Right kidney (tissue), 1 donor: ENCODE measurements at regions not wholly inside any gene's neighbourhood (a gene's known extent, or its start where the extent isn't known, plus 50 kb on each side); places are given as distances from the start of the nearest gene placed in this dataset.

Source experiments
- DNase-seq: peaks from one replicate; pipeline ENCODE4 v3.0.0-alpha.2; 2016

- no peak for DNase-seq
These were observed 825.7 kb downstream of the AACS start for GRCh38 chr12:125890971-125891370.

DNA sequence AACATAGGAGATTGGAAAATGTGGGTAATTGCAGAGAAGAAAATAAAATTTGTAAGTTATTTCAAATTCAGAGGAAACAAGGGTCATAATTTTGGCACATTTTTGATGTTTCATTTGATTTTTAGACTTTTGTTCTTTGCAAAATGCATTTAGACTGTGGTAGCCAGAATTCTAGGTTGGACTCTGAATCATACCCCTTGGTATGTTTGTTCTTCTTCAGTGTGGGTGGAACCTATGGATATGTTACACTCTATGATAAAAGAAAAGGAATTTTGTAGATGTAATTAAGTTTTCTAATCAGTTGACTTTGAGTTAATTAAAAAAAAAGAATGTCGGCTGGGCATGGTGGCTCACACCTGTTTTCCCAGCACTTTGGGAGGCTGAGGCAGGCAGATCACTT lies 827.0 kb downstream of the AACS start:
- DNase-seq, result no peak

- DNase-seq, result no peak
These were observed 837.8 kb downstream of the AACS start for GRCh38 chr12:125902991-125903390.

DNA sequence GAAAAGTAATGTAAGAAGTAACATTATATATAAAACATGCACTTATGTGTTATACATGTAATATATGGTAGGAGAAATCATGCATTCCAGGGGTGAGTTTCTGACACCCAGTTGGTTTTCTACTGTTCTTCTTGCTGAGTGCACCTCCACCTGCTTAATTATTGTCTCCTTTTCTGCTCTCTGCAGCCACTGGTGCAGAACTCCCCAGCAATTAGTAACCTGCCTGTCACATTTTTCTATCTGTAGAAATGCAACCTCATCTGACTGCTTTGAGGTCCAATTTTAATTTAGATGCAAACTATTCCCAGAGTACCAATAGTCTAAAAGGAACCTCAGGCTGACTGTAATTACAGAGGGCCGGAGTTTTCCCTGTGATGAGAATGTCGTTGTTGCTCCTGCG lies 842.1 kb downstream of the AACS start:
- no peak for DNase-seq

DNA sequence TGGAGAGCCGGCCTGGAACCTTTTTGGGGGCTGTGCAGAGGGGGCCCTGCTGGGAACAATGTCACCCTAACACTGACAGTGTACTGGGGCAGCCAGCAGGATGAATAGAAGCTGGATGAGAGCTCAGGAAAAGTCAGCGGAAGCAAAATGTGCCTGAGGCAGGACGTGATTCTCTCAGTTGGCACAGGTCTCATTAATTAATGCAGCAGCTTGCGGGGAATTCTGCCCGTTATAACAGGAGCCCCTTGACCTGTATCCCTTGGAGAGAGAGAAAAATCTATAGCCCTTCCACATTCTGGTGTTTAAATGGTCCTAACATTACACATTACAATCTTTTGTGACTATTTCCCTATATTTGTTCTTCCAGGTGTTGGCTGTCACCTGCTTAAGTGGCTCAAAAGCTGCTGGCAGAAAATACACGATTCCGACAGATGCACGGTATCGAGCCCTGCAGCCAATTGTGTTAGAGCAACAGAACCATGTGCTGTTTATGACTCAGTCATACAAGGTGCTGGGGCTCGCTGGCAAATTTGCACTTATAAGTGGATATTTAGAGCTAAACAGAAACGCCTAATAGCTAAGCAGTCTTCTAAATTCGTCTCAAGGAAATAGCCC lies 854.7 kb downstream of the AACS start:
- no peak for DNase-seq

- DNase-seq, result no peak
These were observed 857.1 kb downstream of the AACS start for GRCh38 chr12:125922330-125922729.

DNA sequence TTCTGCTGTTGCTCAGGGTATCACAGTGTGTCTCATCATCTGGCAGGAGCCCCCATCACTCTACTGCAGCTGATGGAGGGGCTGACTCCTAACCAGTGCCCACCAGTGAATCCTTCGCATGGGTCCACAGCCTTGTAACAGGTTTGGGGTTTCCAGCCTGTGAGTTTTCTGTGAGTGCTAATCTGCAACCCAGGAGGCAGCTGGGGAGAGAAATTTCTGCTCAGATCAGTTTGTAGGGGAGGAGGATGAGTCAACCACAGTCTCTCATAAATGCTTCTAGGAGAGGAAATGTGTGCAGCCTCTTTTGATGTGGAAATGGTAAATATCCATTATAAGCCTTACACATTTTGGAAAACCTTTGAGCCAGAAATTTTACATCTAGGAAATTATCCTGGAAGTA lies 871.3 kb downstream of the AACS start:
- DNase-seq, result no peak

DNA sequence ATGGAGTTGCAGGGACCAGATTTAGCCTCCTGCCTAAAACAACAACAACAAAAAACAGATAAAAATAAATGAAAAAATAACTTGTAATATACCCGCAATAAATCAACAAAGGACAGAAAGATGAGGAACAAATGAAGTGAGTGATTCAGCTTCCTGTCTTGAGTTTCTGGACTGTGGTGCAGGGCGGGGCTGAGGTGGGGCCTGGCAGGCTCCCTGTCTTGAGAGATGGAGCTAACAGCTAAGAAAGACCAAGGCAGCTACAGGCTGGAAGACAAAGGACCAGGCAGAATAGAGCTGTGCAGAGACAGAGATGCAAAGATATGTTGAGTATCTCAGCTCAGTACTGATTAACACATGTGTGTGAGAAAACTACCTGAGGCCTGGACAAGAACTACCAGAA lies 879.2 kb downstream of the AACS start:
- no peak for DNase-seq

- DNase-seq, result no peak
These were observed 884.2 kb downstream of the AACS start for GRCh38 chr12:125949471-125949870.

DNA sequence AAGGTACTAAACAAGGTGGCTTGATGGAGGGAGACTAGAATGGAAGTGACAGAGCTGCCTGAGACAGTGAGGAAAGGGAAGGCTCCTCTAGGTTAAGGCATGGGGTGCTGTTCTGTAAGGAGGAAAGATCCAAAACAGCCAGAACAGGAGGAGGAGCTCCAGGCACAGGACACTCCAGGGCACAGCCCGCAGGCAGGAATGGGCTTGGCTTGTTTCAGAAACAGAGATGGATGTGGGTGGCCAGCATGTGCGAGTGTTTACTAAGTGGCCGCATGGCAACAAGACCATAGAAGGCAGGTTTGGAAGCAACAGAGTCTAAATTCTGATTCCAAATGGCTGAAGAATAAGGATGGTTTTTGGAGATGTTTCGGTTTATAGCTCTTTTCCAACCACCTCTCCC lies 889.1 kb downstream of the AACS start:
- DNase-seq, result no peak

GRCh38 chr12:125956186-125956585 lies 891.0 kb downstream of the AACS start:
- DNase-seq, result no peak

DNA sequence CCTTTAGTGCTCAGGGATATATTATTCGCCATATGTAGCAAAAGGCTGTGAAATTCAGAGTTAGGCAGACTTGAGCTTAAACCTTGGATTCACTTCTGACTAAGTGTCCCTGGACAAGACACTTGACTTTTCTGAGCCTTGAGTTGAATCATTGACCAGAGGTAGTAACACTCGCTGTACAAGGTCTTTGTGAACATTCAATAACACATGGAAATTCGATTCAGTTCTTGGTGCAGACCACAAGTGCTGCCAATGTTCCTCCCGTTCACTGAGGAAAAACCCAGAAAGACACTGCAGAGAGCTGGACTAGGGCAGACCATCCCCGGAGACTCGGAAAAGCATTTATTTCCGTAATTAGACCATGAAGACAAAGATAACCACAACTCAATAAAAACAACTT lies 901.4 kb downstream of the AACS start:
- DNase-seq, result no peak

DNA sequence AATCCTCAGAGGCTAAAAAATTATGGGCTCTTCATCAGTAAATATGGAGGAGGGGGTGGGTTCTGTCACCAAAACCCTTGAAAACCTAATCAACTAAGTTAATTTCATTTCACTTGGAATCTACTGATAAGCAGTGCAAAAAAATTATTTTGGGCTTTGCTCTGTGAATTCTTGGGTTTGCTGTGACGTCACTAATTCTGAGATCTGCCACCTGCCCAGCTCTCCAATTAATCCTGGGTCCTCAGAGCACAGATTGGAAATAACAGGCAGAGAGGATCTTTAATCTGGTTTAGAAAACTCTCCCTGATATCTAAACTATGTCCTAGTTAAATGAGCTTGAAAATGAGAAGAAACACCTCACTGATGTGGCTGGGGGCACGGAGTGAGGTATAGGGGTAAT lies 903.2 kb downstream of the AACS start:
- no peak for DNase-seq

GRCh38 chr12:125971981-125972380 lies 906.7 kb downstream of the AACS start:
- no peak for DNase-seq

GRCh38 chr12:125978286-125978685 lies 913.1 kb downstream of the AACS start:
- DNase-seq, result no peak

DNA sequence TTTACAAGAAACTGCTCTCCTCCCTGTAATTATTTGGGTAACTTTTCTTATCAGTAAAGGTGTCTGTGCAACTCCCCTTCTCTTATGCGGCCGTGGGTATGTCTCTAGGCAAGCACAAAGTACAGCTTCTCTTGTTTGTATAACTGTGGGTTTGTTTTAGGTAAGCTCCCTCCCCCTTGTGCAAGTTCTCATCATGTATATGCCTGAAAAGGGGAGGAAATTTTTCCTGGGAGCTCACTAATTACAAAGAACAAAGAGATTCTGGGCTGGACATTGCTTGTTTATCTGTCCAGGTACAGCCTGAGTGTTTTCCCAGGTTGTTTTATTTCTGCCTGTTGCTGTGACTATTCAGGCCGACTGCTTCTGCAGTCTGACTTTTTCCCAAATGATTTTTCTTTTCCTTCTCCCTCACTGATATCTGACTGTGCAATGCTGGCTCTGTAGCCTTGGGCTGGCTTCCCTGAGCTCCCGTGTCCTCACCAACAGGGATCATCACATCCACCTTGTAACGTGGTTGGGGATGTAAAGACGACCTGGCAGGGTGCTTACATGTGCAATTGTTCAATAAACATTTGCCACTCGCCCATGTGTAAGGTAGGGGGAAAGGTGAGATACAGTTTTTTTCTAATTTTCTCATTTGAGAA lies 916.5 kb downstream of the AACS start:
- DNase-seq, result no peak

DNA sequence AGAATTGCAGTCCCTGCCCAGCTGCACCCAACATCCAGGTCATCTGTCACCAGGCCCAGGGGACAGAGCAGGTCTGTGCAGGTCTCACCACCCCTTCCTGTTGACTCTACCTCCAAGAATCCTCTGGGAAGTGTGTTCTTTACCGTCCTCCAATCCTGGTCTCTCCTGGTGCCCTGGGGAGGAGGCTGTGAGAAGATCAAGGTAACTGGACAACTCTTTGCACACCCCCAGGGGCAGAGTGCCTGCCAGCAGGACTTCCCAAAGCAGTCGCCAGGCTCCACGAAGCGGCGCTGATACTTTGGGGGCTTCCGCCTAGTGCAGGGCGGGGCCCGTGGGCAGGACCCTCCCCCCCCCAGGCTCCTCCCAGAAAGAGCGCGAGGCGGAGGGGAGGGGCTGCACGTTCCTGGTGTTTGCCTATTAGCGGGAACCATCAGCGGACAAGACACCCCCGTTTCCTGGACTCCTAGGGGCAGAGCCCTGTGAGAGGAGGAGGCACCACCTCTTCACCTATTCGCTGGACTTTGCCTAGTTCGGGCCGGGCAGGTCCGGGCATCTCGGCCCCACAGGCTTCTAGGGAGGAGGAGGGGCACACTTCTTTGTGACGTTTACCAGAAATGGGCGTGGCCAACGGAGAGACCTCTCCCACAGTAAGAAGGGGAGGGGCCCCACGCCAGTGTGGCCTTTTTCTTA lies 918.0 kb downstream of the AACS start:
- peak; percentile 93 for DNase-seq

DNA sequence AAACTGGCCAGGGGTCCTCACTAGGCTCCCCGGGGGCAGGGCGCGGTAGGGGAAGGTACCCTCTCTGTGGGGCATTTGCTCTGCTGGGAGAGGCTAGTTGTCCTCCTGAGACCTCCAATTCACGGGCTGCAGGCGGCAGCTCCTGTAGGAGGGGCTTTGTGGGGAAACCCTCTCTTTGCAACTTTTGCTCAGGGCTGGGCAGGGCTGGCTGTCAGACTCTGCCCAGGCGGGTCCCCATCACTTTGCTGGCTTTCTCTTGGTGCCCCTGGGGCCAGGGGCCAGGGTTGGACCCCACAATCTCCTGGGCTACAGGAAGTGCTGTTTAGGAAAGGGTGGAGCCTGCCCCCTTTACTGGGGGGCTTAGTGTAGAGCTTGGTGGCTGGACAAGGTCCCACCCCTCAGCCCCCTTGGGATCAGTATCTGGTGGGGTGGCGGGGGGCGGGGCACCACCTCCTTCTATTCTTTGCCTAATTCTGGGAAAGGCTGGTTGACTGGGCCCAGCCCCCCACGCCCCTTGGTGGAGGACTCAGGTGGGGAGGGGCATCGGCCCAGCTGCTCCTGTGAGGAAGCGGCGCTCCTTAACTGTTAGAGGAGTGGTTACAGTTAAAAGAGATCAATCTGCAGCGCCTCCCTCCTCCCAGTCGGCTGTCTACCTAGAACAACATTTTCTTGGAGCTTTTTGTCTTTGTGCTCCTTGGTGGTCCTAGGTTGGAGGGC lies 918.7 kb downstream of the AACS start:
- DNase-seq, result no peak

GRCh38 chr12:125988545-125988944 lies 923.3 kb downstream of the AACS start:
- DNase-seq, result no peak

- DNase-seq, result no peak
These were observed 924.5 kb downstream of the AACS start for GRCh38 chr12:125989696-125990095.

DNA sequence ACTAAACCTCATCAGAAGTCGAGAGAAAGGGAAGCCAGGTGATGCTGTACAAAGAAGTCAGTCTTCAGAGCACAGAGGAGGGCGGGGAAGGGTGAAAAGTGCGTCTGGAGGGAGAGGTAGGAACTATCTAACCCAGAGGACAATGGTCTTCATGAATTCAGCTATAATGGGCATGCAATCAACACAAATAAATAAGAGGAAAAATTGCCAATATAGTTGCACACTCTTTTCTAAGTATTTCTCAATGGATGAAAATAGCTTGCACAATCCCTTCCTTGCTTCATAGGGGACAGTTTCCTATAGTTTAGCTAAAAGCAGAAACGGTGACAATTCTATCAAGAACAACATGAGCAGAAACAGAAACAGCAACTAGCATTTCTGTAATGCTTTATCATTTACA lies 931.2 kb downstream of the AACS start:
- no peak for DNase-seq

GRCh38 chr12:125999628-126000027 lies 934.4 kb downstream of the AACS start:
- DNase-seq, result no peak

DNA sequence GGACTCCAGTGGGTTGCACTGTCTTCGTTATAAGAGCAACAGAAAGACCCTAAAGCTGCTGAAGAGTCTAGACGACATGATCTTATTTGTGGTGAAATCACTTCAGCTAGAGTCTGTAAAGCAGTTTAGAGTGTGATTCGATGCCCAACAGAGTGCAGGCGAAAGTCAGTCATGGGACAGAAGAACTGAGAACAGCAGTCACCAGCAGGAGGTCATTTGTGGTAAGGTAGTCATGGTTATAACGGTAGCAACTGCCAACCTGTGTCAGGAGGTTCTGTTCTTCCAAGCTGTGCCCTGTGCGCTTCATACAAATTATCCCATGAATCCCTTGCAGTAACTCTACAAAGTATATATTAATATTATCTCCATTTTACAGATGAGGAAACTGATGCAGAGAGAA lies 954.1 kb downstream of the AACS start:
- DNase-seq, result no peak
